GM12878 (cell line): ENCODE measurements at regions not wholly inside any gene's neighbourhood (a gene's known extent, or its start where the extent isn't known, plus 50 kb on each side); places are given as distances from the start of the nearest gene placed in this dataset.

Source experiments
- ATAC-seq: fragments of 200-7000 bp; cut with Tn5 transposase; 3 replicates; pipeline ENCODE4 v1.9.1; 2020; ENCODE audit warnings: mild to moderate bottlenecking, moderate library complexity
- BruUV-seq: library from RNA; stranded (reverse); fragments of 400-500 nt; replicated peaks from 2 replicates; lab custom pipeline; 2021; lab: Mats Ljungman, UMichigan
- CTCF ChIA-PET: fragments of 300-600 bp; sonication (Branson Sonifier 250); formaldehyde crosslinking; extraction: SDS; loops from one replicate; lab custom pipeline; 2021; ENCODE audit warnings: inconsistent platforms; lab: Yijun Ruan, JAX
- POLR2A ChIA-PET: fragments of 350-600 bp; formaldehyde crosslinking; extraction: SDS; loops from one replicate; lab custom pipeline; 2021; ENCODE audit warnings: inconsistent platforms; lab: Charles Lee
- RAD21 ChIA-PET: fragments of 300-600 bp; sonication (Branson Sonifier 250); formaldehyde crosslinking; loops from one replicate; lab custom pipeline; 2023; ENCODE audit warnings: antibody characterized with exemption; ENCODE audit not compliant: unreplicated experiment; lab: Charles Lee
- SMC1A ChIA-PET: fragments of 300-600 bp; sonication (Branson Sonifier 250); formaldehyde crosslinking; loops from one replicate; lab custom pipeline; 2023; ENCODE audit not compliant: unreplicated experiment, uncharacterized antibody; lab: Charles Lee
- DNase-seq: peaks from one replicate; pipeline ENCODE4 v3.0.0-alpha.2; 2011; ENCODE audit warnings: low read depth, low spot score
- FAIRE-seq: peaks from 3 replicates; lab custom pipeline; 2011; peaks lifted over from hg19 to GRCh38; lab: Jason Lieb, UNC
- H2AFZ ChIP-seq: 2 replicates; pipeline ENCODE4 v1.6.0; 2011; ENCODE audit warnings: low read depth, low read length, control low read depth; ENCODE audit not compliant: control insufficient read depth
- H3K27ac ChIP-seq: 2 replicates; pipeline ENCODE4 v1.5.1; 2011; ENCODE audit warnings: control low read depth; ENCODE audit not compliant: control insufficient read depth, insufficient read depth
- H3K27me3 ChIP-seq, 2 experiments: replicated peaks in 1 of 2; 2 replicates each; pipeline versions ENCODE4 v1.6.0 to v1.6.1; 2011; ENCODE audit warnings: low read length in 1 of 2; ENCODE audit not compliant: control insufficient read depth in 2 of 2, insufficient read depth in 2 of 2
- H3K36me3 ChIP-seq, 2 experiments: 2 replicates each; pipeline ENCODE4 v1.5.1; 2011; ENCODE audit warnings: low read length in 1 of 2; ENCODE audit not compliant: control insufficient read depth in 2 of 2, insufficient read depth in 2 of 2
- H3K4me1 ChIP-seq: 2 replicates; pipeline ENCODE4 v1.6.1; 2011; ENCODE audit warnings: mild to moderate bottlenecking, low read length, moderate library complexity, mixed read lengths; ENCODE audit not compliant: control insufficient read depth, insufficient read depth
- H3K4me2 ChIP-seq: 2 replicates; pipeline ENCODE4 v1.6.0; 2011; ENCODE audit warnings: control low read depth; ENCODE audit not compliant: control insufficient read depth, insufficient read depth
- H3K4me3 ChIP-seq: fragments of 200-600 bp; sonication (generic); 2 replicates; pipeline ENCODE4 v1.5.1; 2016
- H3K79me2 ChIP-seq: 2 replicates; pipeline ENCODE4 v1.6.0; 2011; ENCODE audit warnings: low read length; ENCODE audit not compliant: control insufficient read depth, insufficient read depth
- H3K9ac ChIP-seq: 2 replicates; pipeline ENCODE4 v1.8.0; 2011; ENCODE audit warnings: low read length, control low read depth, mixed read lengths; ENCODE audit not compliant: control insufficient read depth, insufficient read depth
- H3K9me3 ChIP-seq: replicated peaks from 3 replicates; pipeline ENCODE4 v1.5.1; 2011; ENCODE audit warnings: mild to moderate bottlenecking, low read length; ENCODE audit not compliant: control insufficient read depth, insufficient read depth
- H4K20me1 ChIP-seq: 2 replicates; pipeline ENCODE4 v1.6.0; 2011; ENCODE audit not compliant: control insufficient read depth, insufficient read depth
- ESRRA ChIP-seq: IDR thresholded peaks from 2 replicates; pipeline ENCODE4 v1.6.1; 2012; ENCODE audit warnings: mild to moderate bottlenecking, low read length, improper control_type of control experiment
- EZH2 ChIP-seq: IDR thresholded peaks from 2 replicates; pipeline ENCODE4 v1.6.1; 2012; ENCODE audit warnings: low read depth, mild to moderate bottlenecking, control low read depth, inconsistent platforms, low read length, borderline replicate concordance; ENCODE audit not compliant: control insufficient read depth
- MEF2B ChIP-seq: fragments of 450-650 bp; IDR thresholded peaks from 2 replicates; pipeline ENCODE4 v1.6.1; 2018; ENCODE audit warnings: mild to moderate bottlenecking, moderate library complexity; ENCODE audit not compliant: partially characterized antibody, poor library complexity, severe bottlenecking
- NFIC ChIP-seq: IDR thresholded peaks from 2 replicates; pipeline ENCODE4 v1.6.1; 2012; ENCODE audit warnings: low read depth, mild to moderate bottlenecking, inconsistent platforms, low read length, moderate library complexity
- NFYB ChIP-seq: IDR thresholded peaks from 2 replicates; pipeline ENCODE4 v1.6.1; 2011; ENCODE audit warnings: low read depth, mild to moderate bottlenecking, low read length, improper control_type of control experiment, moderate library complexity; ENCODE audit not compliant: insufficient read depth
- NR2C2 ChIP-seq: IDR thresholded peaks from 2 replicates; pipeline ENCODE4 v1.6.1; 2011; ENCODE audit warnings: borderline replicate concordance, low read depth; ENCODE audit not compliant: control insufficient read depth, insufficient read length
- PBX3 ChIP-seq: IDR thresholded peaks from 2 replicates; pipeline ENCODE4 v1.6.1; 2011; ENCODE audit warnings: mild to moderate bottlenecking, low read depth, low read length, moderate library complexity; ENCODE audit not compliant: insufficient replicate concordance
- POLR2A ChIP-seq: IDR thresholded peaks from 2 replicates; pipeline ENCODE4 v1.6.1; 2011; ENCODE audit warnings: low read depth, mild to moderate bottlenecking, low read length
- RAD51 ChIP-seq: fragments of 450-650 bp; IDR thresholded peaks from 2 replicates; pipeline ENCODE4 v1.6.1; 2016; ENCODE audit warnings: moderate library complexity, mild to moderate bottlenecking, inconsistent platforms
- RELB ChIP-seq: fragments of 450-650 bp; IDR thresholded peaks from 2 replicates; pipeline ENCODE4 v1.6.1; 2017; ENCODE audit warnings: low read depth, mild to moderate bottlenecking, moderate library complexity
- SIX5 ChIP-seq: IDR thresholded peaks from 2 replicates; pipeline ENCODE4 v1.6.1; 2011; ENCODE audit warnings: mild to moderate bottlenecking, low read depth, low read length, moderate library complexity; ENCODE audit not compliant: severe bottlenecking
- SP1 ChIP-seq: IDR thresholded peaks from one replicate; pipeline ENCODE4 v1.6.1; 2011; ENCODE audit warnings: low read depth, low read length
- SREBF1 ChIP-seq: IDR thresholded peaks from 2 replicates; pipeline ENCODE4 v1.6.1; 2012; ENCODE audit warnings: mild to moderate bottlenecking, low read length
- SUZ12 ChIP-seq: fragments of 200-600 bp; sonication (generic); IDR thresholded peaks from one replicate; pipeline ENCODE4 v1.6.1; 2018; ENCODE audit warnings: antibody characterized with exemption, mild to moderate bottlenecking; ENCODE audit not compliant: unreplicated experiment
- TCF12 ChIP-seq: IDR thresholded peaks from 2 replicates; pipeline ENCODE4 v1.6.1; 2011; ENCODE audit warnings: low read depth, mild to moderate bottlenecking, low read length
- USF2 ChIP-seq: IDR thresholded peaks from 2 replicates; pipeline ENCODE4 v1.6.1; 2011; ENCODE audit warnings: low read depth, low read length, improper control_type of control experiment, borderline replicate concordance
- ZNF274 ChIP-seq: IDR thresholded peaks from one replicate; pipeline ENCODE4 v1.8.0; 2011; ENCODE audit not compliant: insufficient read length, insufficient read depth
- WGBS: methylation state at CpG from one replicate; pipeline ENCODE4 v1.1.6; 2016; ENCODE audit warnings: low lambda C conversion rate; ENCODE audit not compliant: insufficient replicate concordance, insufficient coverage; ENCODE audit errors: missing lambda C conversion rate; 5-methylcytosine and 5-hydroxymethylcytosine counted together
- in situ Hi-C: fragments of 300-500 bp; cut with MboI; formaldehyde crosslinking; loops from 9 replicates; pipeline ENCODE4 v1.14.3; 2018; ENCODE audit warnings: mixed read lengths
- intact Hi-C: fragments of 100-400 bp; cut with micrococcal nuclease; formaldehyde crosslinking; loops from one replicate; pipeline ENCODE4 v1.14.2; 2022; ENCODE audit not compliant: unreplicated experiment
- TF ChIP-seq, protein P1 (sequence below): IDR thresholded peaks from 2 replicates; pipeline ENCODE4 v1.6.1; 2012; ENCODE audit warnings: low read depth, low read length, improper control_type of control experiment

- TF ChIP-seq POLR2A, result no peak
- TF ChIP-seq RELB, result no peak
- TF ChIP-seq, protein P1, sequence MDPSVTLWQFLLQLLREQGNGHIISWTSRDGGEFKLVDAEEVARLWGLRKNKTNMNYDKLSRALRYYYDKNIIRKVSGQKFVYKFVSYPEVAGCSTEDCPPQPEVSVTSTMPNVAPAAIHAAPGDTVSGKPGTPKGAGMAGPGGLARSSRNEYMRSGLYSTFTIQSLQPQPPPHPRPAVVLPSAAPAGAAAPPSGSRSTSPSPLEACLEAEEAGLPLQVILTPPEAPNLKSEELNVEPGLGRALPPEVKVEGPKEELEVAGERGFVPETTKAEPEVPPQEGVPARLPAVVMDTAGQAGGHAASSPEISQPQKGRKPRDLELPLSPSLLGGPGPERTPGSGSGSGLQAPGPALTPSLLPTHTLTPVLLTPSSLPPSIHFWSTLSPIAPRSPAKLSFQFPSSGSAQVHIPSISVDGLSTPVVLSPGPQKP, result no peak
- TF ChIP-seq SREBF1, result no peak
- no peak for TF ChIP-seq USF2
- no peak for TF ChIP-seq NR2C2
- no peak for TF ChIP-seq SUZ12
- no peak for TF ChIP-seq TCF12
- no peak for TF ChIP-seq NFIC
- no peak for TF ChIP-seq PBX3
- TF ChIP-seq RAD51, result no peak
- no peak for TF ChIP-seq ESRRA
- TF ChIP-seq MEF2B, result no peak
- TF ChIP-seq EZH2, result no peak
- no peak for TF ChIP-seq NFYB
- no peak for TF ChIP-seq SP1
- TF ChIP-seq ZNF274, result no peak
- TF ChIP-seq SIX5, result no peak
- in situ Hi-C loops, result no loop called here
- intact Hi-C loops, result no loop called here
- WGBS, result 25% methylated on average over 8 of the region's 8 CpGs
- Histone ChIP-seq H3K9me3 (no peaks in the 10 kb centered on the region), H4K20me1 (no peaks in the 10 kb centered on the region), H3K4me1 (no peaks in the 10 kb centered on the region), H2AFZ (no peak overlapping the region), H3K4me2 (no peak overlapping the region), H3K79me2 (no peaks in the 10 kb centered on the region), H3K27ac (no peak overlapping the region), H3K36me3 (no peaks in the 10 kb centered on the region), H3K9ac (no peak overlapping the region), H3K27me3 (no peaks in the 10 kb centered on the region; a peak in 1 of 4 replicates), H3K4me3 (no peak overlapping the region)
- ATAC-seq (no peak), FAIRE-seq (no peak), DNase-seq (no peak)
- CTCF ChIA-PET, result interaction anchor here (0.7 kb wide), 1 partner anchor 41 kb away, joined by 4 read pairs; no protein-coding TSS in a partner anchor
- POLR2A ChIA-PET, result no interaction called here
- RAD21 ChIA-PET, result no interaction called here
- SMC1A ChIA-PET, result no interaction called here
- no TSS peak for BruUV-seq
Measured at GRCh38 chr5:171650597-171650996, 135.0 kb upstream of the SMIM23 start.
